DOHH2 (cell line): ENCODE measurements at regions not wholly inside any gene's neighbourhood (a gene's known extent, or its start where the extent isn't known, plus 50 kb on each side); places are given as distances from the start of the nearest gene placed in this dataset.

Experiments
- H3F3A ChIP-seq: fragments of 200-600 bp; sonication (generic), shearing (Covaris generic); 2 replicates; pipeline ENCODE4 v1.6.0; 2016; ENCODE audit warnings: antibody characterized with exemption, mild to moderate bottlenecking; ENCODE audit not compliant: control insufficient read depth, insufficient read depth
- H3K27ac ChIP-seq: fragments of 200-600 bp; sonication (generic); 2 replicates; pipeline ENCODE4 v1.5.1; 2014; ENCODE audit warnings: low read depth, mild to moderate bottlenecking, low read length, moderate library complexity
- H3K27me3 ChIP-seq: fragments of 200-600 bp; sonication (generic); 2 replicates; pipeline ENCODE4 v1.6.1; 2014; ENCODE audit warnings: mild to moderate bottlenecking, low read length, mixed read lengths; ENCODE audit not compliant: control insufficient read depth
- H3K36me3 ChIP-seq: fragments of 200-600 bp; sonication (generic); 2 replicates; pipeline ENCODE4 v1.6.1; 2014; ENCODE audit warnings: mild to moderate bottlenecking, low read length, moderate library complexity, mixed read lengths; ENCODE audit not compliant: control insufficient read depth
- H3K4me1 ChIP-seq: fragments of 200-600 bp; sonication (generic); 2 replicates; pipeline ENCODE4 v1.6.1; 2014; ENCODE audit warnings: mild to moderate bottlenecking, low read length, mixed read lengths; ENCODE audit not compliant: control insufficient read depth
- H3K4me2 ChIP-seq: fragments of 200-600 bp; sonication (generic); 2 replicates; pipeline ENCODE4 v1.6.0; 2014; ENCODE audit warnings: mild to moderate bottlenecking, low read length, moderate library complexity
- H3K4me3 ChIP-seq: fragments of 200-600 bp; sonication (generic); 2 replicates; pipeline ENCODE4 v1.5.1; 2014; ENCODE audit warnings: mild to moderate bottlenecking, low read length, mixed read lengths
- H3K79me2 ChIP-seq: fragments of 200-600 bp; sonication (generic); 2 replicates; pipeline ENCODE4 v1.6.1; 2014; ENCODE audit warnings: mild to moderate bottlenecking, low read length, mixed read lengths; ENCODE audit not compliant: control insufficient read depth
- H3K9me2 ChIP-seq: fragments of 200-600 bp; sonication (generic); replicated peaks from 2 replicates; pipeline ENCODE4 v1.6.1; 2014; ENCODE audit warnings: mild to moderate bottlenecking, low read length, mixed read lengths; ENCODE audit not compliant: control insufficient read depth
- H3K9me3 ChIP-seq: fragments of 200-600 bp; sonication (generic); 2 replicates; pipeline ENCODE4 v1.6.1; 2014; ENCODE audit warnings: antibody characterized with exemption, low read length, mixed read lengths; ENCODE audit not compliant: control insufficient read depth, insufficient read depth
- H4K20me1 ChIP-seq: fragments of 200-600 bp; sonication (generic); 2 replicates; pipeline ENCODE4 v1.6.0; 2014; ENCODE audit warnings: low read depth, mild to moderate bottlenecking, antibody characterized with exemption, low read length, moderate library complexity; ENCODE audit not compliant: control insufficient read depth, insufficient read depth
- EZH2phosphoT487 ChIP-seq: fragments of 200-600 bp; sonication (generic); IDR thresholded peaks from 2 replicates; pipeline ENCODE4 v1.6.1; 2017; ENCODE audit warnings: borderline replicate concordance, mild to moderate bottlenecking, antibody characterized with exemption, low read length, moderate library complexity, mixed read lengths
- TF ChIP-seq, protein P1 (sequence below): fragments of 200-600 bp; sonication (generic); IDR thresholded peaks from one replicate; pipeline ENCODE4 v1.5.1; 2014; ENCODE audit warnings: antibody characterized with exemption, mild to moderate bottlenecking, low read depth, low read length; ENCODE audit not compliant: poor library complexity, severe bottlenecking

- no peaks in the 10 kb centered on the region for H3K9me3 ChIP-seq
Observed at GRCh38 chr20:11287126-11287525, 613.3 kb upstream of the JAG1 start.

DNA sequence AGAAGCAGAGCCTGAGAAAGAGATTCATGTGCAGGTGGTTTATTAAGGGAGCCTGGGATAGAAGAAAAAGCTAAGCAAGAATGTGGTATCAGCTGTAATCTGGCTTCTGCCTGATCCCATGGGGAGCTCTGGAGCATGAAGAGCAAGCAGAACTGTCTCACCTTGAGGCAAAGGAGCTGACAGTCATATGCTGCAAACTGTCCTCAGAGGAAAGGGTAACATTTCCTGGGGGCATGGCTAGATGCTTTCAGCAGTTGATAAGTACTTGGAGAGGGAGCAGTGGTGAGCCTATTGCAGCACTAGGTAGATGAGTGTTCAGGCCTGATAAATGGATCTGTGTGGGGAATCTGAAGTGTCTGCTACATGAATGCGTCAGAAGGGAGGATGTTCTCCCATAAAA, 621.5 kb upstream of the BTBD3 start:
- no peaks in the 10 kb centered on the region for H3K4me1 ChIP-seq
- no peak overlapping the region for H3K4me2 ChIP-seq
- H3K9me3 ChIP-seq, result no peaks in the 10 kb centered on the region
- H3K79me2 ChIP-seq, result no peaks in the 10 kb centered on the region
- no peaks in the 10 kb centered on the region for H4K20me1 ChIP-seq
- H3K4me3 ChIP-seq, result no peak overlapping the region
- TF ChIP-seq, protein P1, sequence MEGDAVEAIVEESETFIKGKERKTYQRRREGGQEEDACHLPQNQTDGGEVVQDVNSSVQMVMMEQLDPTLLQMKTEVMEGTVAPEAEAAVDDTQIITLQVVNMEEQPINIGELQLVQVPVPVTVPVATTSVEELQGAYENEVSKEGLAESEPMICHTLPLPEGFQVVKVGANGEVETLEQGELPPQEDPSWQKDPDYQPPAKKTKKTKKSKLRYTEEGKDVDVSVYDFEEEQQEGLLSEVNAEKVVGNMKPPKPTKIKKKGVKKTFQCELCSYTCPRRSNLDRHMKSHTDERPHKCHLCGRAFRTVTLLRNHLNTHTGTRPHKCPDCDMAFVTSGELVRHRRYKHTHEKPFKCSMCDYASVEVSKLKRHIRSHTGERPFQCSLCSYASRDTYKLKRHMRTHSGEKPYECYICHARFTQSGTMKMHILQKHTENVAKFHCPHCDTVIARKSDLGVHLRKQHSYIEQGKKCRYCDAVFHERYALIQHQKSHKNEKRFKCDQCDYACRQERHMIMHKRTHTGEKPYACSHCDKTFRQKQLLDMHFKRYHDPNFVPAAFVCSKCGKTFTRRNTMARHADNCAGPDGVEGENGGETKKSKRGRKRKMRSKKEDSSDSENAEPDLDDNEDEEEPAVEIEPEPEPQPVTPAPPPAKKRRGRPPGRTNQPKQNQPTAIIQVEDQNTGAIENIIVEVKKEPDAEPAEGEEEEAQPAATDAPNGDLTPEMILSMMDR, result no peak
- TF ChIP-seq EZH2phosphoT487, result no peak
- no peaks in the 10 kb centered on the region for H3K36me3 ChIP-seq
- H3K9me2 ChIP-seq, result no peaks in the 10 kb centered on the region
- no peaks in the 10 kb centered on the region for H3F3A ChIP-seq
- H3K27ac ChIP-seq, result no peak overlapping the region
- no peaks in the 10 kb centered on the region for H3K27me3 ChIP-seq

More at GRCh38 chr20:11287126-11287525, 613.3 kb upstream of the JAG1 start:
- H3K79me2 ChIP-seq, result no peaks in the 10 kb centered on the region
- no peaks in the 10 kb centered on the region for H4K20me1 ChIP-seq
- no peaks in the 10 kb centered on the region for H3F3A ChIP-seq
- H3K9me2 ChIP-seq, result no peaks in the 10 kb centered on the region
- H3K4me1 ChIP-seq, result no peaks in the 10 kb centered on the region
- H3K27me3 ChIP-seq, result no peaks in the 10 kb centered on the region
- no peak overlapping the region for H3K4me3 ChIP-seq
- H3K27ac ChIP-seq, result no peak overlapping the region
- no peaks in the 10 kb centered on the region for H3K36me3 ChIP-seq
- TF ChIP-seq, protein P1, result no peak
- no peak for TF ChIP-seq EZH2phosphoT487
- no peak overlapping the region for H3K4me2 ChIP-seq

- H3K4me1 ChIP-seq, result no peaks in the 10 kb centered on the region
- no peaks in the 10 kb centered on the region for H3F3A ChIP-seq
- TF ChIP-seq, protein P1, result no peak
- TF ChIP-seq EZH2phosphoT487, result no peak
Observed at GRCh38 chr20:11296951-11297350, 620.7 kb upstream of the BTBD3 start.

More at GRCh38 chr20:11296951-11297350, 620.7 kb upstream of the BTBD3 start:
- Histone ChIP-seq H3K27me3 (no peaks in the 10 kb centered on the region), H3K4me2 (no peak overlapping the region), H3K4me3 (no peak overlapping the region), H3K36me3 (no peaks in the 10 kb centered on the region), H3K9me2 (no peaks in the 10 kb centered on the region), H3K27ac (no peak overlapping the region), H4K20me1 (no peaks in the 10 kb centered on the region), H3K9me3 (no peaks in the 10 kb centered on the region), H3K79me2 (no peaks in the 10 kb centered on the region)
